ENCODE measurements at regions not wholly inside any gene's neighbourhood (a gene's known extent, or its start where the extent isn't known, plus 50 kb on each side); places are given as distances from the start of the nearest gene placed in this dataset.
"Not testable (repeated sequence)": the region's sequence is repeated elsewhere in the genome, so short reads cannot be mapped to it uniquely, and the experiment has no call there.

DNA sequence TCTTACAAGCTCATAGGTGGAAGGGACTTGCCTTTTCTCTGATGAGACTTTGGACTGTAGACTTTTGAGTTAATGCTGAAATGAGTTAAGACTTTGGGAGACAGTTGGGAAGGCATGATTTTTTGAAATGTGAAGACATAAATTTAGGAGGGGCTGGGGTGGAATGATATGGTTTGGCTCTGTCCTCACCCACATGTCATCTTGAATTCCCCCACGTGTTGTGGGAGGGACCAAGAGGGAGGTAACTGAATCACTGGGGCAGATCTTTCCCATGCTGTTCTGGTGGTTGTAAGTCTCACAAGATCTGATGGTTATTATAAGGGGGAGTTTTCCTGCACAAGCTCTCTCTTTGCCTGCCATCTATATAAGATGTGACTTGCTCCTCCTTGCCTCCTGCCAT lies 777.9 kb downstream of the CENPC start:
- Histone ChIP-seq H3K36me3 (no peaks in the 10 kb centered on the region), H3K4me3 (no peak overlapping the region), H3K27ac (no peak overlapping the region), H3K4me1 (no peaks in the 10 kb centered on the region), H3K27me3 (replicated peaks in 1 of 7) (no peaks in the 10 kb centered on the region), H3K9me3 (peaks cover 0 to 18% (median 0%) of the 10 kb centered on the region in 8 donors)
- intact Hi-C loops (cut with DNase I; ENCODE audit: low total_unique reads): no loop called here
- WGBS, 5 donors: 49 to 73% (median 60%) methylated on average over 1 of the region's 1 CpG
- TF ChIP-seq POLR2A (IDR thresholded peaks at IDR 0.05) (no peak), CTCF (IDR thresholded peaks at IDR 0.05 in 8 of 11, conservative IDR thresholded peaks at IDR 0.05 in 3 of 11) (no peak), POLR2AphosphoS5 (IDR thresholded peaks at IDR 0.05) (no peak)
- no peak for DNase-seq

- WGBS, 5 donors: 67 to 100% (median 94%) methylated on average over 1 of the region's 1 CpG
- peaks cover 0 to 18% (median 0%) of the 10 kb centered on the region in 8 donors for H3K9me3 ChIP-seq
- DNase-seq: no peak
- H3K36me3 ChIP-seq: no peaks in the 10 kb centered on the region
- intact Hi-C loops (cut with DNase I; ENCODE audit: low total_unique reads): no loop called here
- H3K4me3 ChIP-seq: no peak overlapping the region
- TF ChIP-seq POLR2AphosphoS5 (IDR thresholded peaks at IDR 0.05) (no peak), CTCF (IDR thresholded peaks at IDR 0.05 in 8 of 11, conservative IDR thresholded peaks at IDR 0.05 in 3 of 11) (no peak), POLR2A (IDR thresholded peaks at IDR 0.05) (no peak)
- H3K27ac ChIP-seq: no peak overlapping the region
- H3K4me1 ChIP-seq: no peaks in the 10 kb centered on the region
- H3K27me3 ChIP-seq (replicated peaks in 1 of 7): no peaks in the 10 kb centered on the region
Measured at GRCh38 chr4:66766557-66766956, 778.7 kb downstream of the CENPC start.

GRCh38 chr4:66750273-66750672 lies 795.0 kb downstream of the CENPC start:
- 70 to 78% (median 76%) methylated on average over 2 of the region's 2 CpGs for WGBS, 5 donors
- H3K4me3 ChIP-seq: no peak overlapping the region
- H3K27me3 ChIP-seq (replicated peaks in 1 of 7): no peaks in the 10 kb centered on the region
- H3K36me3 ChIP-seq: no peaks in the 10 kb centered on the region
- DNase-seq: no peak
- H3K4me1 ChIP-seq: no peaks in the 10 kb centered on the region
- TF ChIP-seq CTCF (IDR thresholded peaks at IDR 0.05 in 8 of 11, conservative IDR thresholded peaks at IDR 0.05 in 3 of 11) (no peak), POLR2A (IDR thresholded peaks at IDR 0.05) (no peak), POLR2AphosphoS5 (IDR thresholded peaks at IDR 0.05) (no peak)
- no peak overlapping the region for H3K27ac ChIP-seq
- intact Hi-C loops (cut with DNase I; ENCODE audit: low total_unique reads): no loop called here
- no peaks in the 10 kb centered on the region for H3K9me3 ChIP-seq

DNA sequence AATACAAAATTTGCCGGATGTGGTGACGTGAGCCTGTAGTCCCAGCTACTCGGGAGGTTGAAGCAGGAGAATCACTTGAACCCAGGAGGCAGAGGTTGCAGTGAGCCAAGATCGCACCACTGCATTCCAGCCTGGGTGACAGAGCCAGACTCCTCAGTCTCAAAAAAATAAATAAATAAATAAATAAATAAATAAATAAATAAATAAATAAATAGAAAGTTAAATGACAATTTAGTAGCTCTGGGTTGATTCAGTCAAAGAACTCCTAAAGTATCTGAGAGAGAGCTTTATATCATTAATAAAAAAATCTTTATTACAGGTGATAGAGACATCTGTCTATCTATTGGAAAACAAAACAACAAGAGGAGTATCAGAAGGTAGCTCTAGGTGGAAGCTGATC lies 798.4 kb downstream of the CENPC start:
- H3K4me3 ChIP-seq; H3K36me3 ChIP-seq; H3K9me3 ChIP-seq; H3K27me3 ChIP-seq (replicated peaks in 1 of 7); H3K4me1 ChIP-seq; H3K27ac ChIP-seq; intact Hi-C loops (cut with DNase I; ENCODE audit: low total_unique reads); DNase-seq: not testable (repeated sequence)
- 86 to 97% (median 93%) methylated on average over 4 of the region's 4 CpGs for WGBS, 5 donors

- Histone ChIP-seq H3K27ac (no peak overlapping the region), H3K36me3 (no peaks in the 10 kb centered on the region), H3K4me3 (no peak overlapping the region), H3K4me1 (no peaks in the 10 kb centered on the region), H3K9me3 (no peaks in the 10 kb centered on the region), H3K27me3 (replicated peaks in 1 of 7) (no peaks in the 10 kb centered on the region)
- 73 to 96% (median 88%) methylated on average over 2 of the region's 2 CpGs for WGBS, 5 donors
- DNase-seq: no peak
- TF ChIP-seq CTCF (IDR thresholded peaks at IDR 0.05 in 8 of 11, conservative IDR thresholded peaks at IDR 0.05 in 3 of 11): no peak
- no peak for TF ChIP-seq POLR2A (IDR thresholded peaks at IDR 0.05)
- TF ChIP-seq POLR2AphosphoS5 (IDR thresholded peaks at IDR 0.05): no peak
- intact Hi-C loops (cut with DNase I; ENCODE audit: low total_unique reads): no loop called here
Measured at GRCh38 chr4:66741081-66741480, 804.2 kb downstream of the CENPC start.
